ENCODE measurements at regions not wholly inside any gene's neighbourhood (a gene's known extent, or its start where the extent isn't known, plus 50 kb on each side); places are given as distances from the start of the nearest gene placed in this dataset.

- no peaks in the 10 kb centered on the region for H3K4me1 ChIP-seq (replicated peaks in 1 of 2)
- no peaks in the 10 kb centered on the region for H3K27me3 ChIP-seq
- no peaks in the 10 kb centered on the region for H3K9me3 ChIP-seq (replicated peaks in 1 of 3)
- intact Hi-C loops (cut with DNase I) = no loop called here
- no peak overlapping the region for H3K4me3 ChIP-seq
- no peaks in the 10 kb centered on the region for H3K36me3 ChIP-seq (replicated peaks in 1 of 2)
- TF ChIP-seq POLR2A (IDR thresholded peaks at IDR 0.05) = no peak
- TF ChIP-seq CTCF (IDR thresholded peaks at IDR 0.05) = no peak
- 51 to 57% (median 55%) methylated on average over 3 of the region's 3 CpGs for WGBS, 4 donors
- DNase-seq = no peak
- no peak overlapping the region for H3K27ac ChIP-seq
Observed at GRCh38 chr14:22159099-22159498, 429.9 kb downstream of the DAD1 start.

- DNase-seq = no peak
- H3K4me1 ChIP-seq (replicated peaks in 1 of 2) = no peaks in the 10 kb centered on the region
- no peak overlapping the region for H3K27ac ChIP-seq
- no peaks in the 10 kb centered on the region for H3K36me3 ChIP-seq (replicated peaks in 1 of 2)
- TF ChIP-seq POLR2A (IDR thresholded peaks at IDR 0.05) (no peak), CTCF (IDR thresholded peaks at IDR 0.05) (no peak)
- no peak overlapping the region for H3K4me3 ChIP-seq
- WGBS, 4 donors = 91 to 96% (median 94%) methylated on average over 1 of the region's 1 CpG
- H3K27me3 ChIP-seq = no peaks in the 10 kb centered on the region
- no peaks in the 10 kb centered on the region for H3K9me3 ChIP-seq (replicated peaks in 1 of 3)
- intact Hi-C loops (cut with DNase I) = no loop called here
Observed at GRCh38 chr14:22158560-22158959, 430.5 kb downstream of the DAD1 start.

- Histone ChIP-seq H3K36me3 (replicated peaks in 1 of 2) (no peaks in the 10 kb centered on the region), H3K4me3 (no peak overlapping the region), H3K27me3 (no peaks in the 10 kb centered on the region), H3K4me1 (replicated peaks in 1 of 2) (no peaks in the 10 kb centered on the region), H3K9me3 (replicated peaks in 1 of 3) (no peaks in the 10 kb centered on the region), H3K27ac (no peak overlapping the region)
- intact Hi-C loops (cut with DNase I) = no loop called here
- DNase-seq = no peak
- no peak for TF ChIP-seq POLR2A (IDR thresholded peaks at IDR 0.05)
- TF ChIP-seq CTCF (IDR thresholded peaks at IDR 0.05) = no peak
- WGBS, 4 donors = 72 to 92% (median 84%) methylated on average over 2 of the region's 2 CpGs
Observed at GRCh38 chr14:22155571-22155970, 433.5 kb downstream of the DAD1 start.

- no peak overlapping the region for H3K27ac ChIP-seq
- no peak for DNase-seq
- intact Hi-C loops (cut with DNase I) = no loop called here
- no peak overlapping the region for H3K4me3 ChIP-seq
- no peaks in the 10 kb centered on the region for H3K36me3 ChIP-seq (replicated peaks in 1 of 2)
- TF ChIP-seq CTCF (IDR thresholded peaks at IDR 0.05) (no peak), POLR2A (IDR thresholded peaks at IDR 0.05) (no peak)
- H3K4me1 ChIP-seq (replicated peaks in 1 of 2) = no peaks in the 10 kb centered on the region
- no peaks in the 10 kb centered on the region for H3K27me3 ChIP-seq
- no peaks in the 10 kb centered on the region for H3K9me3 ChIP-seq (replicated peaks in 1 of 3)
Observed at GRCh38 chr14:22152903-22153302, 436.1 kb downstream of the DAD1 start.

All from adrenal gland (tissue), 9 donors.